Fibroblast of lung (primary cell): ENCODE measurements at regions not wholly inside any gene's neighbourhood (a gene's known extent, or its start where the extent isn't known, plus 50 kb on each side); places are given as distances from the start of the nearest gene placed in this dataset.
"Not testable (repeated sequence)": the region's sequence is repeated elsewhere in the genome, so short reads cannot be mapped to it uniquely, and the experiment has no call there.

Experiments used
- EZH2 ChIP-seq: IDR thresholded peaks from 2 replicates; pipeline ENCODE4 v1.5.1; 2012; ENCODE audit warnings: low read length, control low read depth, mild to moderate bottlenecking; ENCODE audit errors: missing control alignments
- TF ChIP-seq, protein P1 (sequence below), 2 donors: IDR thresholded peaks in 1 of 2; conservative IDR thresholded peaks in 1 of 2; 1 replicate in 1 of 2; 2 replicates in 1 of 2; pipeline ENCODE4 v1.5.1; 2011 to 2012; ENCODE audit warnings: low read length in 2 of 2, control low read depth in 1 of 2, inconsistent platforms in 1 of 2, low read depth in 1 of 2, mild to moderate bottlenecking in 1 of 2

DNA sequence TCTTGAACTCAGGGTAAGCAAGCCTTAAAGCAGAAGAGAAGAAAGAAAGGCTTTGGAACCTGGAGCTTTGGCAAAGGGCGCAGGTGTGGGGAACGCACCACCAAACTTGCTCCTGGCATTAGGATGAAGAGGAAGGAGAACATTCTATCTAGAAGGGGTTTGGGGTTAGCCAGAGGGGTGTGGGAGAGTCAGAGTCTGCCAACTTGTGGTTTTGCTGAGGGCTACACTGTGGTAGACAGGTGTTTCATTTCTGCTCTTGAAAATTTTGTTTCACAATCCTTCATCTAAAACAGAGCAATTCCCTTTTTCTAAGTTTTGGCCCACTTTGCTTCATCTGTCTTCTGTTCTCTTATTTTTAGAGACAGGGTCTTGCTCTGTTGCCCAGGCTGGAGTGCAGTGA is 66.2 kb upstream of the DRD5 start:
- not testable (repeated sequence) for TF ChIP-seq EZH2
- TF ChIP-seq, protein P1, sequence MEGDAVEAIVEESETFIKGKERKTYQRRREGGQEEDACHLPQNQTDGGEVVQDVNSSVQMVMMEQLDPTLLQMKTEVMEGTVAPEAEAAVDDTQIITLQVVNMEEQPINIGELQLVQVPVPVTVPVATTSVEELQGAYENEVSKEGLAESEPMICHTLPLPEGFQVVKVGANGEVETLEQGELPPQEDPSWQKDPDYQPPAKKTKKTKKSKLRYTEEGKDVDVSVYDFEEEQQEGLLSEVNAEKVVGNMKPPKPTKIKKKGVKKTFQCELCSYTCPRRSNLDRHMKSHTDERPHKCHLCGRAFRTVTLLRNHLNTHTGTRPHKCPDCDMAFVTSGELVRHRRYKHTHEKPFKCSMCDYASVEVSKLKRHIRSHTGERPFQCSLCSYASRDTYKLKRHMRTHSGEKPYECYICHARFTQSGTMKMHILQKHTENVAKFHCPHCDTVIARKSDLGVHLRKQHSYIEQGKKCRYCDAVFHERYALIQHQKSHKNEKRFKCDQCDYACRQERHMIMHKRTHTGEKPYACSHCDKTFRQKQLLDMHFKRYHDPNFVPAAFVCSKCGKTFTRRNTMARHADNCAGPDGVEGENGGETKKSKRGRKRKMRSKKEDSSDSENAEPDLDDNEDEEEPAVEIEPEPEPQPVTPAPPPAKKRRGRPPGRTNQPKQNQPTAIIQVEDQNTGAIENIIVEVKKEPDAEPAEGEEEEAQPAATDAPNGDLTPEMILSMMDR (conservative IDR thresholded peaks at IDR 0.05 in 1 of 2, IDR thresholded peaks at IDR 0.05 in 1 of 2; ENCODE audit: low read depth in 1 of 2, low read length in 2 of 2): not testable (repeated sequence)
